Ovary (tissue), 7 donors: ENCODE measurements at regions not wholly inside any gene's neighbourhood (a gene's known extent, or its start where the extent isn't known, plus 50 kb on each side); places are given as distances from the start of the nearest gene placed in this dataset.

Experiments
- DNase-seq, 5 donors: peaks; one replicate each; pipeline ENCODE4 v3.0.0-alpha.2; 2019 to 2020
- H3K27ac ChIP-seq, 2 donors: fragments of 200-600 bp; one replicate each; pipeline versions ENCODE4 v1.5.1 to v1.8.0; 2019 to 2022
- H3K27me3 ChIP-seq: fragments of 200-600 bp; one replicate; pipeline ENCODE4 v1.8.0; 2022
- H3K36me3 ChIP-seq: fragments of 200-600 bp; sonication (generic); one replicate; pipeline ENCODE4 v1.5.1; 2019
- H3K4me1 ChIP-seq: one replicate; pipeline ENCODE4 v1.8.1; 2013; ENCODE audit warnings: mild to moderate bottlenecking, moderate library complexity; ENCODE audit not compliant: insufficient read depth
- H3K4me3 ChIP-seq: fragments of 200-600 bp; sonication (generic); one replicate; pipeline ENCODE4 v1.5.1; 2017
- H3K9me3 ChIP-seq, 2 donors: fragments of 200-600 bp in 1 of 2; sonication (generic) in 1 of 2; one replicate each; pipeline versions ENCODE4 v1.5.1 to v1.8.1; 2013 to 2019; ENCODE audit warnings: mild to moderate bottlenecking in 1 of 2, moderate library complexity in 1 of 2
- CTCF ChIP-seq, 3 donors: fragments of 450-650 bp in 2 of 3; fragments of 200-600 bp in 1 of 3; IDR thresholded peaks; one replicate each; pipeline versions ENCODE4 v1.5.1 to v1.8.0; 2016 to 2022; ENCODE audit warnings: antibody characterized with exemption in 3 of 3, mild to moderate bottlenecking in 1 of 3
- EP300 ChIP-seq: sonication (generic); formaldehyde crosslinking; IDR thresholded peaks from one replicate; pipeline ENCODE4 v1.6.1; 2017; ENCODE audit warnings: antibody characterized with exemption
- POLR2A ChIP-seq: fragments of 450-650 bp; IDR thresholded peaks from one replicate; pipeline ENCODE4 v1.6.1; 2017; ENCODE audit warnings: antibody characterized with exemption, mild to moderate bottlenecking, moderate library complexity
- WGBS, 3 donors: extraction: QIAGEN DNeasy Blood & Tissue Kit in 1 of 3; methylation state at CpG; one replicate each; pipeline versions ENCODE4 v1.1.5 to v1.1.7; 2013 to 2017; 5-methylcytosine and 5-hydroxymethylcytosine counted together
- intact Hi-C, 4 donors: fragments of 100-400 bp; cut with DNase I; formaldehyde crosslinking; loops; one replicate each; pipeline versions ENCODE4 v1.11.0 to v1.15.1; 2022 to 2023
- donor health status: DM: no; HTN: no; CAD: no; lungs with moderate emphysema.
- donor health status: DM: no; HTN: no; CAD: no.
- donor health status: Bipolar disorder and iron deficiency.
- donor health status: DM: no; HTN: no; CAD: no.
- donor health status: DM: yes; HTN: yes; CAD: no.

- 0 to 2% (median 1%) methylated on average over 3 of the region's 3 CpGs for WGBS, 3 donors
- intact Hi-C loops: loop anchor here in 1 of 4 donors (5.0 kb wide), 1 partner anchor 76 kb away; no protein-coding TSS in a partner anchor
Measured at GRCh38 chr5:32506201-32506661, 61.7 kb upstream of the ZFR start.

GRCh38 chr5:32505756-32506155 lies 61.2 kb upstream of the ZFR start:
- Histone ChIP-seq H3K27ac (no peak overlapping the region), H3K4me3 (no peak overlapping the region), H3K9me3 (no peaks in the 10 kb centered on the region), H3K27me3 (no peaks in the 10 kb centered on the region), H3K36me3 (no peaks in the 10 kb centered on the region), H3K4me1 (peaks cover 12% of the 10 kb centered on the region)
- no peak for DNase-seq
- TF ChIP-seq POLR2A (no peak), CTCF (IDR thresholded peaks at IDR 0.05) (no peak), EP300 (no peak)
- intact Hi-C loops: loop anchor here in 1 of 4 donors (5.0 kb wide), 1 partner anchor 77 kb away; no protein-coding TSS in a partner anchor
- WGBS, 3 donors: 0 to 6% (median 0%) methylated on average over 2 of the region's 2 CpGs

More at GRCh38 chr5:32506201-32506661, 61.7 kb upstream of the ZFR start:
- Histone ChIP-seq H3K9me3 (no peaks in the 10 kb centered on the region), H3K4me1 (peaks cover 12% of the 10 kb centered on the region), H3K27me3 (no peaks in the 10 kb centered on the region), H3K4me3 (no peak overlapping the region), H3K36me3 (no peaks in the 10 kb centered on the region), H3K27ac (no peak overlapping the region)
- no peak for DNase-seq
- TF ChIP-seq CTCF (IDR thresholded peaks at IDR 0.05) (no peak), EP300 (no peak)

- Histone ChIP-seq H3K4me1 (peaks cover 12% of the 10 kb centered on the region), H3K27ac (peak overlapping the region in 1 of 2 donors; percentile 1), H3K4me3 (no peak overlapping the region), H3K36me3 (no peaks in the 10 kb centered on the region), H3K27me3 (no peaks in the 10 kb centered on the region), H3K9me3 (no peaks in the 10 kb centered on the region)
- DNase-seq: peak; percentile 52 to 73 (median 59)
- intact Hi-C loops: loop anchor here in 1 of 4 donors (5.0 kb wide), 1 partner anchor 77 kb away; no protein-coding TSS in a partner anchor
- no peak for TF ChIP-seq CTCF (IDR thresholded peaks at IDR 0.05)
- TF ChIP-seq POLR2A: no peak
- no peak for TF ChIP-seq EP300
- WGBS, 3 donors: 0 to 1% (median 1%) methylated on average over 8 of the region's 8 CpGs
Measured at GRCh38 chr5:32504989-32505596, 60.6 kb upstream of the ZFR start.

GRCh38 chr5:32504329-32504988 lies 59.9 kb upstream of the ZFR start:
- H3K4me1 ChIP-seq: peaks cover 12% of the 10 kb centered on the region
- H3K4me3 ChIP-seq: no peak overlapping the region
- no peak for TF ChIP-seq EP300
- no peak for TF ChIP-seq POLR2A
- peak overlapping the region in 1 of 2 donors; percentile 1 for H3K27ac ChIP-seq
- no peaks in the 10 kb centered on the region for H3K36me3 ChIP-seq
- no peaks in the 10 kb centered on the region for H3K9me3 ChIP-seq
- WGBS, 3 donors: 7 to 12% (median 7%) methylated on average over 8 of the region's 8 CpGs
- intact Hi-C loops: no loop called here
- DNase-seq: no peak
- H3K27me3 ChIP-seq: no peaks in the 10 kb centered on the region

- H3K9me3 ChIP-seq: no peaks in the 10 kb centered on the region
- no peaks in the 10 kb centered on the region for H3K36me3 ChIP-seq
- H3K4me1 ChIP-seq: peaks cover 12% of the 10 kb centered on the region
- intact Hi-C loops: no loop called here
- no peak overlapping the region for H3K4me3 ChIP-seq
- 32 to 64% (median 61%) methylated on average over 7 of the region's 7 CpGs for WGBS, 3 donors
- DNase-seq: no peak
- TF ChIP-seq POLR2A (no peak), CTCF (IDR thresholded peaks at IDR 0.05) (no peak), EP300 (no peak)
- H3K27ac ChIP-seq: no peak overlapping the region
- H3K27me3 ChIP-seq: no peaks in the 10 kb centered on the region
Measured at GRCh38 chr5:32503261-32503660, 58.7 kb upstream of the ZFR start.
